HG02759 (cell line): ENCODE measurements at regions not wholly inside any gene's neighbourhood (a gene's known extent, or its start where the extent isn't known, plus 50 kb on each side); places are given as distances from the start of the nearest gene placed in this dataset.

ENCODE experiments used
- ATAC-seq: cut with Tn5 transposase; IDR thresholded peaks from one replicate; pipeline ENCODE4 v1.9.1; 2021; ENCODE audit warnings: mild to moderate bottlenecking, moderate library complexity; ENCODE audit not compliant: unreplicated experiment

DNA sequence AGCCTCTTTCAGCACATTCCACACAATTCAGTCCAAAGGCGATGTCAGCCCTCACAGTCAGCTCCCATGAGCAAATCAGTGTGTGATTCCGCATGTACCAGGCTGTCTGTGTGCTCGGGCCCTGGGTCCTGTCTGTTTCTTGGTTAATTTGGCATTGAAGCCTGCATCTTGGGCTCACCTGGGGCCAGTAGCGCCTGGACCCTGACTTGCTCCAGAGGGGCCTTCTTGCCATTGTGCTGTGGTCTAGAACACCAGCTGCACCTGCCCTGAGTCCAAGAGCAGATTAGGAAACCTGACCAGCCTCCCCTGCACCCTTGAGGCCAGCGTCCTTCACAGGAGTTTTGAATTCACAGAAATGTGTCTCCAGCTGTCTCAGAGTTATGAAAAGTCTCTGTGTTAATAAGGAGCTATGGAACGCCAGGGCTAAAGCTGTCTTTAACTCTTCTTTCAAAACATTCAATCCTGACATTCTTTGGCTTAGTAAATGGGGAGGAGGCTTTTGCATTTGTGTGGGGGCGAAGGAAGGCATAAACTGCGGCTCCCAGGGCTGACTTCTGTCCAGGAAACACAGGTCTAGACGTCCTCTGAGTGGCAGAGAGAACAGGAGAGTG lies 102.2 kb downstream of the ARF6 start:
- ATAC-seq: no peak

DNA sequence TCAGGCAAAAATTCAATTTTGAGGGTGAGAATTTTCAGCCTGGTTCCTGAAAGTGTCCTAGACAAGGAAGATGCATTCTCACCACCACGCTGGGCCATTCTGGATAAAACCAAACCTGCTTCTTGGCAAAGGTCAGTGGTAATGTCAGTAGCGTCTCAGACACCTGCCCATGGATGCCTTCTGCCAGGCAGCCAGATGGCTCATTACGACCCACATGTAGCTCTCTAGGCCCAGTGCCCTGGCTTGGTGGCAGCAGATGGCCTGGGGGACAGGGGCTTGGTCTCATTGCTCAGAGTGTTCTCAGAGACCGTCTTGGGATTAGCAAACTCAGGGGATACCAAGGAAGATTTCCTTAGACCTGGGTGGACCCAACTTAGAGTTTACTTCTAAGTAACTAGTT lies 105.1 kb downstream of the ARF6 start:
- ATAC-seq: no peak

- peak; percentile 54 for ATAC-seq
Observed at GRCh38 chr14:49999146-49999761, 106.4 kb downstream of the ARF6 start.

DNA sequence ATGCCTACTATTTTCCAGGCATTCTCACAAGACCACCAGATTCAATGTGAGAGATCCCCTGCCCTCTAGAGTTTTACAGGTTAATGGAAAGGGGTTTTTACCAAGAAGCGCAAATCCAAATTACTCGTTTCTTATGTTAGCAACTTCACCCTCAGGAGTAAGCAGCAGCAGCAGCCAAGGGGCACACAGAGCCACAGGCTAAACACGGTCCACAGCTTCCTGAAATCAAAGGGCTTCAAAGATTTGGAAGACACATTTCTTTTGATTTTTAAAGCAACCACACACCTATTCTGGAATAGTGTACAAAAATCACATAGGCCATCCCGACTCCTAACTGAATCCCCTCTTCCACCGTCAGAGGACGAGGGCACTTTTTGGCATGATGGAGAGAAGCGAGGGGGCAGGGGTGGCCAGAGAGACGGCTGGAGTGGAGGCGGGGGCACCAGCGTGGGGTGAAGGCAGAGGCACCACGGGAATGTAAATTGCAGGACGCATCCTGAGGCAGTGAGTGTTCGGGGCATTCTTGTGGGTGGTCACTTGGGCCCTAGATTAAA lies 107.0 kb downstream of the ARF6 start:
- ATAC-seq: no peak

GRCh38 chr14:50000380-50001150 lies 107.7 kb downstream of the ARF6 start:
- ATAC-seq: no peak

DNA sequence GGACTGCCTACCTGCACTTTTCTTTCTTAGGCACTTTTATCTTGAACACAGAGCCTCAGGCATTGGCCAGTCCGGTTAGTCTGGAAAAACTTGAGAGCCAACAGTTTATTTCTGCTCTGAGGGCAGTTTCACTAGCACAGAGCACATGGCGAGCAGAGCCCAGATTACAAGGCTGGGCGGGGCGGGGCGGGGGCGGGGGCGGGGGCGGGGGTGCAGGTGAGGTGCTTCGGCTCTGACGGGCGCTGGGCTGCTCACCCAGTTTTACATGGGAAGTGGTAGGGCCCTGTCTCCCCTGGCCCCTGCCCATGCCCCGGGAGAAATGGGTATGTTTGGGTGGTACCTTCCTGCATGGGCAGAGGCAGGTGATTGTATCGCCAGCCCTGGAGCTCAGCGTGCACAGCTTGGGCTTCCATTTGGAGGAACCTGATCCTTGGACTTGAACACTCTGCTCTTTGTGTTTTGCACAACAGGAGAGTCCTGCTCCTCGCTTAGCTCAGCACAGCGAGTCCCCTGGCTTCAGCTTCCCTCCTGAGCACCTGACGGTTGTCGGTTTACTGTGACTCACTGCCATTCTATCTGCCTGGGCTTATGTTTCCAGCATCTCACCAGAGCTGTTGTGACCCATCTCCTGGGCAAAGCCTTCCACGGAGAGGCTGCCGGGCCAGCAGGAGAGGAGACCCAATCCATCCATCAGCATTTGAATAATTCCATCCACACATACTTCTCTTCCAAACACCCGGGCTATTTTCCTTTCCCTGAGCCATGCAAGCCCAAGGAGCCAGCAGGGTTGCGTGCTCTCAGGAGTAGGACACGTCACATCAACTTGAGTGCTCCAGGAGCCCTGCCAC lies 108.5 kb downstream of the ARF6 start:
- ATAC-seq: peak; percentile 21

DNA sequence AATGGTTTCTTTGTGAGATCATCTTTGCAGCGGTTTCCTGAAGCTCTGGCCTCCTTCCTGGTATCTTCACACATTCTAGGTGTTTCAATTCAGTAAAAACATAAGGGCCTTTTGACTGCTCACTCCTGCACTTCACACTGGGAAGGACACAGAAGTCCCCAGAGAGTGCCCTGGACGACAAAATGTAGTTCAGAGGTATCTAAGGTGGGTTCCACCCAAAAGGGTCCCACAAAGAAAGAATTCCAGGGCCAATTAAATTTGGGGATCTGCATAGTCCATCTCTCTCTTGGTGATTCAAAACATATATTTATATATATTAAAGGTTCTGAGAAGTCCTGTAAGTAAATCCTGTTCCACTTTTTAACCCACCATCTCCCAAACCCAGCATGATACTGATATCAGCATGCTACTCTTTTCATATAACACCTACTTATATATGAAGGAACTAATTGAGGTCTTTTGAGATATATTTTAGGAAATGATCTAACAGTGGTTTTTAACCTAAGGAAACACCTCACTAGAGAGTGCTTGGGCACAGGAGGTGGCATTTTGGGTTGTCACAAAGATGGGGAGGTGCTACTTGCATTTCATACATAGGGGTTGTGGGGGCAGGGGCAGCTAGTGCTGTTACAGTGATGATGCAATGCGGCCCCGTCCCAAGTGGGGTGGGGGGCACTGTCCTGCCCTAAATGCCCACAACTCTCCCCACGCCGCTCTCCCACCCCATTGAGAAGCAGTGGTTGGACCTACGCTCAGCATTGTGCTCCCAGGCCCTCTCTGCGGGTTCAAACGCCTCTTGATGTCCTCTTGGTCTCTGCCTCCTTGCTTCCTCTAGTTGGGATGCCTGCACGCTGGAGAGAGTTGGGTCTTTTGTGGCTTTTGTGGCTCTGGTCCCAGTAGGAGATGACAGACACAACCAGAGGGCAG lies 109.4 kb downstream of the ARF6 start:
- peak; percentile 31 for ATAC-seq

- ATAC-seq: no peak
Observed at GRCh38 chr14:50002926-50003212, 110.0 kb downstream of the ARF6 start.

DNA sequence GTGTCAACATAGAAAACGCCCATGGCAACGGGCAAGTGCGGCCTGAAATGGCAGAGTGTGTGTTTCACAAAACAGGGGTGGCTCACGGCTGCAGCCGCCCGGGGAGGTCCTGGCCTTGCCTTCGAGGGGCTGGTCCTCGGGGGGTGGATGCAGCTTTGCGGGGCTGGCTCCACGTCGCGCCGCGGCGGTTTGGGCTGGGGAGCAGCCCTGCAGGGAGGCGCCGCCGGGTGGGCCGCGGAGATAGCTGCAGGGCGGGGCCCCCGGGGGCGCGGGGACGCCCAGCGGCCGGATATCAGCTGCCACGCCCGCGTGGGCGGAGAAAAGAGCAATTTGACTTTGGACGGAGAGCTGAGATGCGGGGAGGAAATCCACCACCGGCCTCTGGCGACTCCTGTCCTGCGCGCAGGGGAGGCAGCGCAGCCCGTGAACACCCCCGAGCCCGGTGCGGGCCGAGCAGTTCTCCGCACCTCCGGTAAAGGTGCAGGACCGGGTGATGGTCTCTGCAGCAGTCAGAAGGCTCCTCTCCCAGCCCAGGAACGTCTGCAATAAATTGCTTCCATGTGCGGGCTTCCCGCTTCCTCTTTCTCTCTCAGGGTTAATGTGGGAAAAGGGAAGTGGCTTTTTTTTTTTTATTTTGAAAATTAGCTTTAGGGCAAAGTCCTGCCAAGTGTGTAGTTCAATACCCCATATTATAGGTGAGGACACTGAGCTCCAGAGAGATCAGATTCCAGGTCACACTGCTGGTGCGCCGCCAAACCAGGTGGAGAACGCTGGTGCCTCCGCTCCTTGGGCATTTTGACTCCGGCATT lies 110.5 kb downstream of the ARF6 start:
- ATAC-seq: peak; percentile 58

GRCh38 chr14:50006141-50006540 lies 110.2 kb downstream of the VCPKMT start:
- no peak for ATAC-seq

DNA sequence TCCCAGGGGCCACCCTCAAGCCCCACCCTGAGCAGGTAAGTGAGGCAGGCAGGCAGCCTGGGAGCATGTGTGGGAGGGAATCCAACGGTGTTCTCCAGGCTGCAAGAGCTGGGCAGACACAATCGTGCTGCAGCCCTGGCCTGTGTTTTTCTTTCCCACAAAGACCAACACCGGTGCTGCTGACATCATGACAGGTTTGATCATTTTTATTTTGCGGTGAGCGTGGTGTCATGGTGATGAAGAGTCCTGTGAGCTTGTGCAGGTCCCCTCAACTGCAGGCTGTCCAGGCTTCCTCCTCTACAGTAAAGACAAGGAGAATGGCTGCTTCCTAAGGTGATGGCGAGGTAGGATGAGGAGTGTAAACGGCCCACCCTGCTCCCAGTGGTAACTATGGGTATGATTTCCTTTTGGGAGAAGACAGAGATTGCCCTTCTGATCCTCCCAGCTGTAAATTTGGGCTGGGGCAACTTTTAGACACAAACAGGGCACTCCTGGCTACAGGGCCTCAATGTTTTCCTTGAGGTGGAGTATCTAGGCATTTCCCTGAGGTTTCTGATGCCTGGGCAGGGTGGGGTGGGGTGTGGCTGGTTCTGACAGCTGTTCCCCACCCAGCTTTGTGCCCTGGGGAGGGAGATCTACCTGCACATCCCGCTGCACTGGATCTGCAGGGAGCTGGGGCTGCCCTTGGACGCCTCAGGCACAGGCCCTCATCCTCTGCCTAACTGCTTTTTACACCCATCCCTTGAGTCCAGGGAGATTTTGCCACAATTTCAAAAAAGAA lies 109.1 kb downstream of the VCPKMT start:
- ATAC-seq: no peak

- no peak for ATAC-seq
Observed at GRCh38 chr14:50008562-50008961, 107.8 kb downstream of the VCPKMT start.

- no peak for ATAC-seq
Observed at GRCh38 chr14:50008974-50009373, 107.4 kb downstream of the VCPKMT start.

GRCh38 chr14:50010752-50011151 lies 105.6 kb downstream of the VCPKMT start:
- no peak for ATAC-seq

DNA sequence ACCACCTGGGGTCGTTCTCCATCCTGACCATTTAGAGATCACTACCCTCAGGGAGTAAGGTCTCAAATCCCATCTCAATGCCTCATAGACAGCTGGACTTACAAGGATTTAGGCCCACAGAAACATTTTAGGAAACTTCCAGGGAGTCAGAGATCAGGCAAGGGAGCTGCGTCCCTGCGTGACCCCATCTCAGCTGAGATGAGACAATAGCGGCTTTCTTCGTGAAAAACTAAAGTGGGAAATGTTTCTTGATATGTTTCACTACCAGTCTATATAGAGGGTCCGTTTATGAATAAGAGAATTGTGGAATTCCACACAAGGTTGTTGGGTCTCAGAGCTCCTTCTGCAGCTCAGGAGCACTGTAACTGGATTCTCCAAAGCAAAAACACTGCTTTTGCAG lies 105.1 kb downstream of the VCPKMT start:
- no peak for ATAC-seq

- no peak for ATAC-seq
Observed at GRCh38 chr14:50012644-50013043, 103.7 kb downstream of the VCPKMT start.

DNA sequence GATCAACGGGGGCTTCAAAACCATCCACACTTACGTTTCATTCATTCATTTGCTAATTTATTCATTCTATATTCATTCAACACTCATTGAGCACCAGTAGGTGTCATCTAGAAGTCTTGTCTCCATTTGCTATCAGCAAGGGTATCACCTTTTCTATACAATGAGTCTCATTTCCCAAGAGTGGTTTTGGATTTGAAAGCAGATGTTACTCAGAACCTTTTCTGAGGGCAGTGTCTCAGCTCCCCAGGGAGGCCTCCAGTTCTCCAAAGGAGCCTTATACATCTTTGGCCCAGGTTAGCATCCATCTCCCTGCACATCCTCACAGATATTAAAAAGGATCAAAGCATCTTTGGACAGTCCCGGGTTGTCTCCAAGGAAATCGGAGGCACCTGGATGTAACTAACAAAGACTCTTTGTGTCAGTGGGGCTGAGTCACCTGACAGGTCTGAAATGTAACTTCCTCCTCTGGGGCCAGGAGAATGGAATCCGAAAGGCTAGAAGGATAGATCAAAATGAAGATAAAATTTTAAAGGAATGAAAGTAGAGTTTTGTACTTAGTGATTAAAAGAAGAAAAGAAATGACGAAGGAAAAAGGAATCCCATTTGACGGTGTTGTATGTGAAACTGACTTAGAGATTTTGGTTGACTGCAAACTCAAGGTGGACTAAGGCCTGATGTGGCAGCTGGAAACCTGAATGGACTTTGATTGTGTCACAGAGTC lies 103.0 kb downstream of the VCPKMT start:
- no peak for ATAC-seq

DNA sequence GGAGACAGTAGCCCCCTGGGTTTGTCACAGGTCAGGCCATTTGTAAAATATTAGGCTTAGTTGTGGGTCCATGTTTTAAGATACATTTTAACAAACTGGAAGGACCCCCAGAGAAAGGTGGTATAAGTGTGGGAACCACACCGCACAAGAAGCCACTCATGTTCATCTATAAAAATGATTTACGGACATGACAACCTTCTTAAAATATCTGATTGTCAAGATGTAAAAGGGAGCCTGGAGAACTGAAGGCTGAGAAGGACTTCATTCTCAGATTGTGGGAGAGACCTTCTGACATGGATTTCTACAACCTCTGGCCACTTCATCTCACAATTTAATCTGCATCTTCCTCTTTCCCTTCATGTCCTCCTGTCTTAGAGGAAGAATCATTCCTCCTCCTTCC lies 102.4 kb downstream of the VCPKMT start:
- no peak for ATAC-seq
